PC-3 (cell line): ENCODE measurements at regions not wholly inside any gene's neighbourhood (a gene's known extent, or its start where the extent isn't known, plus 50 kb on each side); places are given as distances from the start of the nearest gene placed in this dataset.

Source experiments
- CTCF ChIP-seq: fragments of 300-600 bp; sonication (generic); conservative IDR thresholded peaks from 2 replicates; pipeline ENCODE4 v1.5.1; 2017; ENCODE audit warnings: antibody characterized with exemption, low read depth, mild to moderate bottlenecking, low read length
- EZH2 ChIP-seq: fragments of 300-600 bp; sonication (generic); IDR thresholded peaks from one replicate; pipeline ENCODE4 v1.6.1; 2017; ENCODE audit warnings: antibody characterized with exemption, mild to moderate bottlenecking, low read length; ENCODE audit not compliant: unreplicated experiment
- EZH2phosphoT487 ChIP-seq: fragments of 300-600 bp; sonication (generic); IDR thresholded peaks from 2 replicates; pipeline ENCODE4 v1.6.1; 2018; ENCODE audit warnings: mild to moderate bottlenecking, antibody characterized with exemption, low read length, borderline replicate concordance

- no peak for TF ChIP-seq CTCF
- TF ChIP-seq EZH2 = no peak
- no peak for TF ChIP-seq EZH2phosphoT487
These were observed 334.5 kb downstream of the NUF2 start for GRCh38 chr1:163656095-163656759.
